ENCODE measurements at regions not wholly inside any gene's neighbourhood (a gene's known extent, or its start where the extent isn't known, plus 50 kb on each side); places are given as distances from the start of the nearest gene placed in this dataset.
A peak's percentile ranks its signal among the peaks of the same experiment; 100 is the strongest.

- no peak for DNase-seq (ENCODE audit: extremely low spot score)
- Histone ChIP-seq H3K4me1 (ENCODE audit: insufficient read depth) (no peaks in the 10 kb centered on the region), H3K4me3 (ENCODE audit: low read depth, low read length) (no peak overlapping the region), H3K36me3 (ENCODE audit: insufficient read depth) (no peaks in the 10 kb centered on the region), H3K27ac (ENCODE audit: low read depth) (no peak overlapping the region)
- WGBS, result 58% methylated on average over 3 of the region's 3 CpGs
Observed at GRCh38 chrX:147737690-147738089, 174.0 kb upstream of the FMR1 start.

GRCh38 chrX:147738265-147738664, 173.5 kb upstream of the FMR1 start:
- Histone ChIP-seq H3K36me3 (ENCODE audit: insufficient read depth) (no peaks in the 10 kb centered on the region), H3K4me1 (ENCODE audit: insufficient read depth) (no peaks in the 10 kb centered on the region), H3K27ac (ENCODE audit: low read depth) (no peak overlapping the region), H3K4me3 (ENCODE audit: low read depth, low read length) (no peak overlapping the region)
- no peak for DNase-seq (ENCODE audit: extremely low spot score)
- WGBS, result 78% methylated on average over 3 of the region's 3 CpGs

DNA sequence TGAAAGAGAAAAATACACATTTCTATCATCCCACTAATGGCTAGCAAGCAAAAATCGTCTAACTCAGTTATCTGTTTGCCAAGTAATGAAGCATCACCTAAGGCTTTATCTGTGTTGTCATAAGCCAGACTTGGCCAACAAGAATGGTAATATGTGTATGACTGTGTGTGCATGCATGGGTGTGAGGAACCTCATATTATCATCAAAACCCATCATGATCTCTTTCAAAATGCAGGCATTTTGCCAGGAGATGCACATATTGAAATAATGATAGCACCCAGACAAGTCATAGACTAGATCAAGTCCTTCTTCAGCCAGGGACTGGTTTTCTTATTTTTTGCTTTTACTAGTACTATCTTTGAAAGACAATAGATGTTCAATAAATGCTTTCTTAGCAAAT, 172.5 kb upstream of the FMR1 start:
- Histone ChIP-seq H3K27ac (ENCODE audit: low read depth) (no peak overlapping the region), H3K36me3 (ENCODE audit: insufficient read depth) (no peaks in the 10 kb centered on the region), H3K4me3 (ENCODE audit: low read depth, low read length) (no peak overlapping the region), H3K4me1 (ENCODE audit: insufficient read depth) (no peaks in the 10 kb centered on the region)
- WGBS, result 41% methylated on average over 1 of the region's 1 CpG
- no peak for DNase-seq (ENCODE audit: extremely low spot score)

GRCh38 chrX:147741776-147742175, 169.9 kb upstream of the FMR1 start:
- no peaks in the 10 kb centered on the region for H3K36me3 ChIP-seq (ENCODE audit: insufficient read depth)
- no peak overlapping the region for H3K27ac ChIP-seq (ENCODE audit: low read depth)
- no peaks in the 10 kb centered on the region for H3K4me1 ChIP-seq (ENCODE audit: insufficient read depth)
- WGBS, result 93% methylated on average over 2 of the region's 2 CpGs
- DNase-seq (ENCODE audit: extremely low spot score), result no peak
- no peak overlapping the region for H3K4me3 ChIP-seq (ENCODE audit: low read depth, low read length)

DNA sequence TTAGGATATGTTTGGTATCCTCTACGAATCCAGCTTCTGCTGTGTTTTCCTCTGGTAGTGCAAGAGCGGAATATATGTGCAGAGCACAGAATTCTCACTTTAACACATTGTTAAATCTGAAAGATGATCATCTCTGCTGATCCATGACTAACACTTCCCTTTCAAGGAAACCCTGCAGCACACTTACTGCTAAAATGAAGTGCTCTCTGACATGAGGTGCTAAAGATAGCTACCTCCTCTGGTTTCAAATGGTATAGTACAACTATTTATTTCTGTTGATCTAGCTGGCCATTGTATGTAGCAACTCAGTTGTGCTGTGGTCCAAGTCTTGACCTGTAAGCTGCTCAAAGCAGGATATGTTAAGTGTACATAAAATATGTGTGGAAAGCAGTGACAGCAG, 162.4 kb upstream of the FMR1 start:
- 71% methylated on average over 2 of the region's 2 CpGs for WGBS
- DNase-seq (ENCODE audit: extremely low spot score), result no peak
- H3K4me1 ChIP-seq (ENCODE audit: insufficient read depth), result no peaks in the 10 kb centered on the region
- H3K4me3 ChIP-seq (ENCODE audit: low read depth, low read length), result no peak overlapping the region
- H3K36me3 ChIP-seq (ENCODE audit: insufficient read depth), result no peaks in the 10 kb centered on the region
- H3K27ac ChIP-seq (ENCODE audit: low read depth), result no peak overlapping the region

DNA sequence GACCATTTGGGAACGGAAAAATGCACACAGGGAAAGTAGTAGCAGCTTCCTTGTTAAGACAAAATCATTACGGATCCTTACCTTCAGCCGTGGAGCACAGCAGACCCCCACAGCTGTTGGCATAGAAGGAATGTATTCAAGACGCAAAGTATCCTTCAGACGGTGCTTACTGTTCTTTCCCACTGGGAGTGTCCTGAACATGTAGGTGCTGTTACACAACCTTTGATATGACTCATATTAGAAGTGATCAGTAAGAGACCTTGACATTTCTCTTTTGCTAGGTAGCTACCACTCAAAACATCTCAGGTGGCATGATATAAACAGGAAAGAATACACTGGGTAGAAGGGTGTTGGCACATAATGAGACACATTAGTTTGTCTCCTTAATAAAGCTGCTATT, 154.0 kb upstream of the FMR1 start:
- H3K36me3 ChIP-seq (ENCODE audit: insufficient read depth), result no peaks in the 10 kb centered on the region
- H3K27ac ChIP-seq (ENCODE audit: low read depth), result no peak overlapping the region
- no peak for DNase-seq (ENCODE audit: extremely low spot score)
- no peaks in the 10 kb centered on the region for H3K4me1 ChIP-seq (ENCODE audit: insufficient read depth)
- 68% methylated on average over 5 of the region's 5 CpGs for WGBS
- no peak overlapping the region for H3K4me3 ChIP-seq (ENCODE audit: low read depth, low read length)

DNA sequence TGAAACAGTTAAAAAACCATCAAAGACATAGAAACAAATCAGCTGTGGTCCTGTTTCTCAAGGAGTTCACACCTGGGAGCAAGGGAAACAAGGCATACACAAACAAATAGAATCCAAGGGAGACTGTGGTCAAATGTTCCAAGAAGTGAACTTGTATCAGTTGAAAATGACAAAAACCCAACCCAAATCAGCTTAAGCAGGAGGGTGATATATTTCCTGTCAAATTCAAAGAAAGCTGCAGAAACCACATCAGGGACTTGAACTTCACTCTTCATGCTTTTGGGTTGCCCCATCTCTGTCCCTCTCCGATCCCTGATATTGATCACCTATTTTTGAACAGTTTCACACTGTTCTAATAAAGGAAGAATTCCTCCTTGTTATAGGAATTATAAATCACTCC, 148.6 kb upstream of the FMR1 start:
- no peak for DNase-seq (ENCODE audit: extremely low spot score)
- Histone ChIP-seq H3K4me1 (ENCODE audit: insufficient read depth) (no peaks in the 10 kb centered on the region), H3K4me3 (ENCODE audit: low read depth, low read length) (no peak overlapping the region), H3K27ac (ENCODE audit: low read depth) (no peak overlapping the region), H3K36me3 (ENCODE audit: insufficient read depth) (no peaks in the 10 kb centered on the region)
- 84% methylated on average over 1 of the region's 1 CpG for WGBS

- Histone ChIP-seq H3K27ac (ENCODE audit: low read depth) (no peak overlapping the region), H3K36me3 (ENCODE audit: insufficient read depth) (no peaks in the 10 kb centered on the region), H3K4me1 (ENCODE audit: insufficient read depth) (no peaks in the 10 kb centered on the region), H3K4me3 (ENCODE audit: low read depth, low read length) (no peak overlapping the region)
- WGBS, result 64% methylated on average over 1 of the region's 1 CpG
- DNase-seq (ENCODE audit: extremely low spot score), result no peak
Observed at GRCh38 chrX:147764868-147765267, 146.9 kb upstream of the FMR1 start.

DNA sequence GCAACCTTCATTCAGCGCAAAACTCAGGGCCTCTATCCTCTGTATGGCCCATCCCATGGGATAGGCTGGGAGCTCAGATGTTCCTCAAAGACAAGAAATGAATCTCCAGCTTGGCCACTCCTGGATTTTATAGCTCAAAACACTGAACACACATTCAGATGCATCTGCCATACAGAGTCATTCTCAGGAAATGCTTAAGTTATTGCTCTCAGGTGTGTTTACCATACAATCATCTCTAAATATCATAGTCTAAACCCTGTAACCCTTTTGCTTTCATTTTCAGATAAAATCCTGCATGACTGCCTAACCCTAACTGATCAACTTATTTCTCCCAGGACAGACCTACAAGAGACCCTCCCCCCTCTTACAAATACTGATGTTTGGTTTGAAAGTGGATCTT, 140.9 kb upstream of the FMR1 start:
- no peak for DNase-seq (ENCODE audit: extremely low spot score)
- H3K36me3 ChIP-seq (ENCODE audit: insufficient read depth), result no peaks in the 10 kb centered on the region
- H3K4me1 ChIP-seq (ENCODE audit: insufficient read depth), result no peaks in the 10 kb centered on the region
- 96% methylated on average over 1 of the region's 1 CpG for WGBS
- H3K27ac ChIP-seq (ENCODE audit: low read depth), result no peak overlapping the region
- H3K4me3 ChIP-seq (ENCODE audit: low read depth, low read length), result no peak overlapping the region

DNA sequence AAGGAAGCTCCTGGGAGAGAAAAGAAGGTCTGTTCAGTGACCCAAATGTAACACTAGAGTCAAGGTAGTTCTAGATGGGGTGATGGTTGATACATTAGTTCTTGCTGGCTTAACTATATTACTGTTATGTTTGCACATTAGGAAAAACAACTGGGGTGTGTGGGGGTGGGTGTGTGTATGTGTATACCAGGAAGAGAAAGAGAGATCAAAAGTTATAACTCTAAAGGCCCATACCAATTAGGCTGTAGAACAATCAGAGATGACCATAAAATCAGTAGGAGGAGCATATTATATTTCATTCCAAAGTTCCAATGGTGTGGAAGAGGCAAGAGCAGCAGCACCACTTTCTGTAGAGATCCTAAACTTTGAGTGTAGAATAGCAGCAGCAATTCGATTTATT, 134.7 kb upstream of the FMR1 start:
- Histone ChIP-seq H3K27ac (ENCODE audit: low read depth) (no peak overlapping the region), H3K36me3 (ENCODE audit: insufficient read depth) (no peaks in the 10 kb centered on the region), H3K4me3 (ENCODE audit: low read depth, low read length) (no peak overlapping the region), H3K4me1 (ENCODE audit: insufficient read depth) (no peaks in the 10 kb centered on the region)
- DNase-seq (ENCODE audit: extremely low spot score), result no peak
- WGBS, result 76% methylated on average over 1 of the region's 1 CpG

DNA sequence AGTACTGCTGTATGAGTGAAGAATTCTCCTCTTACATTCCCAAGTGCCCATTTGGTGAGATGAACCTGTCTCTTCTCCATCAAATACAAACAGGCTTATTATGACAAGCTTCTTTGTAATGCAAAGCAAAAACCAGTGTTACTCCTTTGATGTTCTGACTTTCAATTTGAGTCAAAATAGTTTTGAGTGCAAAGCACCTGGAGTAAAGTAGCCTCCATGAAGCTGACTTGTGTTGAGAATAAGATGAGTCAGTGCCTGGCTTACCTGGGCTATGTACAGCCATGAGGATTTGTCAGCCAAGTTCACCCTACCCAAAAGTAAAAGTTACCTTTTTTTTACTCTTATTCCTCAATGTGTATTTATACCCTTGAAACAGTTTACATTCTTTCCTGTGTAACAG, 132.5 kb upstream of the FMR1 start:
- no peak for DNase-seq (ENCODE audit: extremely low spot score)
- no peaks in the 10 kb centered on the region for H3K36me3 ChIP-seq (ENCODE audit: insufficient read depth)
- no peak overlapping the region for H3K27ac ChIP-seq (ENCODE audit: low read depth)
- H3K4me1 ChIP-seq (ENCODE audit: insufficient read depth), result no peaks in the 10 kb centered on the region
- H3K4me3 ChIP-seq (ENCODE audit: low read depth, low read length), result no peak overlapping the region

DNA sequence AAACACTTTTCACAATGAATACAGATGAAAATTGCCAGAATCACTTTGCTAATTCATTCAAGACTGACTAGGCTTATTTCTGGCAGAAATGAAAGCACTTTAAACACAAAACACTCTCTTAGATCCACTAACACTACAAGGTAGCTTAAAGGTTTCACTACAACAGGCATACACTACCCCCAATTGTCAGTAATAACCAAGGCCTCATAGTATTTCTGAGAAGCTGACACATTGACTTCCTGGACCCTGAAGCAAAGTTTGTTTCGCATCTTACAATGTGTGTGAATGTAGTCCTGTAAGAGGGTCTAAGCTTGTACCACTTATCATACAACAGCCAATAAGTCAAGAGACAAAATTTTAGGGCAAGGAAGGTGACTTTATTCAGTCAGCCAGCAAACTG, 129.9 kb upstream of the FMR1 start:
- 95% methylated on average over 1 of the region's 1 CpG for WGBS
- DNase-seq (ENCODE audit: extremely low spot score), result no peak
- H3K36me3 ChIP-seq (ENCODE audit: insufficient read depth), result no peaks in the 10 kb centered on the region
- H3K4me1 ChIP-seq (ENCODE audit: insufficient read depth), result no peaks in the 10 kb centered on the region
- no peak overlapping the region for H3K27ac ChIP-seq (ENCODE audit: low read depth)
- H3K4me3 ChIP-seq (ENCODE audit: low read depth, low read length), result no peak overlapping the region

- H3K4me3 ChIP-seq (ENCODE audit: low read depth, low read length), result no peak overlapping the region
- H3K4me1 ChIP-seq (ENCODE audit: insufficient read depth), result no peaks in the 10 kb centered on the region
- no peak overlapping the region for H3K27ac ChIP-seq (ENCODE audit: low read depth)
- no peaks in the 10 kb centered on the region for H3K36me3 ChIP-seq (ENCODE audit: insufficient read depth)
- 72% methylated on average over 5 of the region's 5 CpGs for WGBS
- DNase-seq (ENCODE audit: extremely low spot score), result no peak
Observed at GRCh38 chrX:147788641-147789350, 122.9 kb upstream of the FMR1 start.

DNA sequence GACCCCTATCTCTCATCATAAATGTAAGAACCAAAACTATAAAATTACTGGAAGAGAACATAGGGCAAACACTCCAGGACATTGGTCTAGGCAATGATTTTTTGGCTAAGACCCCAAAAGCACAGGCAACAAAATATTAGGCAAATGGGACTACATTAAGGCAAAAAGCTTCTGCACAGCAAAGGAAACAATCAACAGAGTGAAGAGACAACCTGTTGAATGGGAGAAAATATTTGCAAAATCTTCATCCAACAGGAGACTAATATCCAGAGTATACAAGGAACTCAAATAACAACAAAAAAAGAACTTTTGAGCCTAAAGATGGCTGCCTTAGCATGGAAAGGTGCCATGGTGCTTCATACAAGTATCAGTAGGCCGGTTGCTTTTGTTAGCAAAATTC, 111.1 kb upstream of the FMR1 start:
- Histone ChIP-seq H3K4me3 (ENCODE audit: low read depth, low read length) (no peak overlapping the region), H3K4me1 (ENCODE audit: insufficient read depth) (no peaks in the 10 kb centered on the region), H3K36me3 (ENCODE audit: insufficient read depth) (no peaks in the 10 kb centered on the region), H3K27ac (ENCODE audit: low read depth) (no peak overlapping the region)
- no peak for DNase-seq (ENCODE audit: extremely low spot score)
- WGBS, result 93% methylated on average over 1 of the region's 1 CpG

DNA sequence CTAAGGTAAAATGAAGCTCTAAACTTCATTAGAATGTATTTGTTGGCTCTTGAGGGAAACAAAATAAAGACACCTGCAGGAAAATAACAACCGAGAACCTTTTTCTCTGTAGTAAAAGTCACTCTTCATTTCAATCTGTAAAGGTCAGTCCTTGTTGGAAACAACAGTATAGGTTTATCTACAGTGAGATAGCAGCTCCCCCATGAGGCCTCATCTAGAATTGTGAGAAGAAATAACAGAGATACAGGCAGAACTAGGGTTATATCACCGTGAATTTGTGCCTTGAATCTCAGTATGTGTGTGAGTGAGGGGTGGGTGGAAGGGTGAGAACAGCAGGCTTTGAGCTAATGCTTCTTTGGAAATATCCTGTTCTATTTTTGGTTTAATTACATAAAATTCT, 107.8 kb upstream of the FMR1 start:
- no peaks in the 10 kb centered on the region for H3K4me1 ChIP-seq (ENCODE audit: insufficient read depth)
- no peak overlapping the region for H3K27ac ChIP-seq (ENCODE audit: low read depth)
- 10% methylated on average over 2 of the region's 2 CpGs for WGBS
- DNase-seq (ENCODE audit: extremely low spot score), result peak; percentile 6
- no peak overlapping the region for H3K4me3 ChIP-seq (ENCODE audit: low read depth, low read length)
- no peaks in the 10 kb centered on the region for H3K36me3 ChIP-seq (ENCODE audit: insufficient read depth)
